ENCODE measurements at regions not wholly inside any gene's neighbourhood (a gene's known extent, or its start where the extent isn't known, plus 50 kb on each side); places are given as distances from the start of the nearest gene placed in this dataset.

DNA sequence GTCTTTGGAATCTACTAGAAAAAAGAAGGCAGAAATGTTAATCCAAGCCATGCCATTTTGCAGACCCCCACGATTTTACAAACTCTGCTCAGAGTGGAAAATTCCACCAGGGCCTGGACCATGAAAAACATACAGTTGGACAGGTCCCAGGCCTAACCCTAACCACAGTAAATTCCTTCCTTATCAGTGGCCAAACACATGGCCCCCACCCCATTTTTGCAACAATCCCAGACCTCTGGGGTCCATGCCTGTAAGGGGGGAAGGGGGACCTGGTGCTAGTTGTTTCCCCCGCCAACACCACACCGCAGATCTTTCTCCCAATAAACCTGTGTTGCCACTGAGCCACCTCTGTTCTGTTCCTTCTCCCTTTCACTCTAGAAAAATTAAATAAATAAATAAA, 1352.7 kb downstream of the AMY1C start:
- ATAC-seq (replicated peaks; ENCODE audit: extremely low read depth, poor library complexity, severe bottlenecking) (no peak), DNase-seq (ENCODE audit: low spot score in 2 of 2) (no peak)
- H3K9me3 Mint-ChIP-seq: no peaks in the 10 kb centered on the region
- H3K4me1 Mint-ChIP-seq: no peaks in the 10 kb centered on the region
- no peaks in the 10 kb centered on the region for H3K27me3 Mint-ChIP-seq
- no peak overlapping the region for H3K4me3 Mint-ChIP-seq
- H3K27ac Mint-ChIP-seq (ENCODE audit: low read depth): no peak overlapping the region
- H3K36me3 Mint-ChIP-seq (ENCODE audit: insufficient read depth): no peaks in the 10 kb centered on the region

DNA sequence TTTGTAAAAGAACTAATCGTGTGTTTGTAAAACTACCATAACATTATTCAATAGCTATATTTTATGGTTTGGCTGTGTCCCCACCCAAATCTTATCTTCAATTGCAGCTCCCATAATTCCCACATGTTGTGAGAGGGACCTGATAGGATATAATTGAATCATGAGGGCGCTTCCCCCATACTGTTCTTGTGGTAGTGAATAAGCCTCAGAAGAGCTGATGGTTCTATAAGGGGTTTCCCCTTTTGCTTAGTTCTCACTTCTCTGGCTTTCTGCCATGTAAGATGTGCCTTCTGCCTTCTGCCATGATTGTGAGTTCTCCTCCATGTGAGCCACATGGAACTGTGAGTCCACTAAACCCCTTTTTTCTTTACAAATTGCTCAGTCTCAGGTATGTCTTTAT, 1372.3 kb downstream of the AMY1C start:
- DNase-seq (ENCODE audit: low spot score in 2 of 2): no peak
- H3K27me3 Mint-ChIP-seq: no peaks in the 10 kb centered on the region
- H3K27ac Mint-ChIP-seq (ENCODE audit: low read depth): no peak overlapping the region
- H3K4me1 Mint-ChIP-seq: no peaks in the 10 kb centered on the region
- no peak overlapping the region for H3K4me3 Mint-ChIP-seq
- no peaks in the 10 kb centered on the region for H3K36me3 Mint-ChIP-seq (ENCODE audit: insufficient read depth)
- no peak for ATAC-seq (replicated peaks; ENCODE audit: extremely low read depth, poor library complexity, severe bottlenecking)
- H3K9me3 Mint-ChIP-seq: no peaks in the 10 kb centered on the region

DNA sequence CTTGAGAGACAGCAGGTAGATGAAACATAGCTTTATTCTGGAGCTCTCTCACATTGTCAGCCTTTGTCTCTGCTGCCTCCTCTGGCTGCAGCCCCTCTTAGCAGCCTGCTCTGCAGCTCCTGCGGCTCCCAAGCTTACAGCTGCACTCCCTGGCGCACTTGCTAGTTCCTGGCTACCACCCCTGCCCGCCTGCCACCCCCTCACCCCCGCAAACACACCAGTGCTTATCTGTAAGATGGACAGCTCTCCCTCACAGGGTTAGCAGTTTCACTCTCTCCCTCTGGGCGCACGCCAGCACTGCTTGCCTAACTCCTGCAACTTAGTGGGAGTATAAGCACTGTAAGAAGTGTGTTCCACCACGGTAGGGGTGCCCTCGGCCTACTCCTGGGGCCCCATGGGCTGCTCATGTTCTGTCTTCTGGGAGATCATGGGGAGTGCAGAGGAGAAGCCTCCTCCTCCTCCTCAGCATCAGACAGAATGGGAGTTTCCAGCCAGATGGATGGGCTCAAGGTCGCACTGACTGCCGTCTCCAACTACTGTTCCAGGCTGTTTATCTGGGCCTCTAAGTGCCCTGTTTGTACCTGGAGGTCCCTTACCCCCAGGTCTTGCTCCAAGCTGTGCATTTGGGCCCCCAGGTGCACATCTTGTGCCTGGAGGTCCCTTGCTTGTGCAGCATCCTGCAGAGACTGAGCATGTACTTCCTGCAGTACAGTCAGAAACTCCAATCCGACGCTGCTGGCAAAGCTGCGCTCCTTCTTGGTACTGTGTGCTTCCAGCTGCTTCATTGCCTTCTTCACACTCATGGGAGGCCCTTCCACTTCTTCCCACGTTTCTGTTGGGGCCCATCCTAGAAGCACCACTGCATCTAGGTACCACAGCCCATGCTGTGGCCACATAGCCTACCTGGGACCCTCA, 1388.1 kb downstream of the AMY1C start:
- Mint-ChIP-seq H3K4me1 (no peaks in the 10 kb centered on the region), H3K4me3 (no peak overlapping the region), H3K36me3 (ENCODE audit: insufficient read depth) (peaks cover 2% of the 10 kb centered on the region), H3K9me3 (peaks cover 21% of the 10 kb centered on the region), H3K27ac (ENCODE audit: low read depth) (no peak overlapping the region), H3K27me3 (no peaks in the 10 kb centered on the region)
- ATAC-seq (replicated peaks; ENCODE audit: extremely low read depth, poor library complexity, severe bottlenecking): no peak
- no peak for DNase-seq (ENCODE audit: low spot score in 2 of 2)

DNA sequence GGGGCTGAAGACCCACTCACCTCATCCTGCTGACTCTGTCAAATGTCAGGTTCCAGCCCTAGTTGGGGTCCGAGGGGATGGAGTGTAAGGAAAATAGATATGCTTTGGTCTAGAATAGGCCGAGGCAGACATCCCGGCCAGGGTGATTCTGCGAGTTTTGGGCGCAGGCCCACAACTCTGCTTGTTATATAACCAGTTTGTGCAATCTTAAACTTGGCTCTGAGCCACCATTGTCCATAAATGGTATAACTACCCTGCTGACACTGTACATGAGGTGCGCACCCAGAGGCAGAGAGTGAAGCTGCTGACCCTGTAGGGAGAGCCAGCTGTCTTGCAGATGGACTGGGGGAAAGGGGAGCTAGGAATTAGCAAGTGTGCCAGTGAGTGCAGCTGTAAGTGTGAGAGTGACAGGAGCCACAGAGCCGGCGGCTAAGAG, 1388.8 kb downstream of the AMY1C start:
- Mint-ChIP-seq H3K27ac (ENCODE audit: low read depth) (no peak overlapping the region), H3K27me3 (no peaks in the 10 kb centered on the region), H3K36me3 (ENCODE audit: insufficient read depth) (peaks cover 2% of the 10 kb centered on the region), H3K4me3 (no peak overlapping the region), H3K9me3 (peaks cover 21% of the 10 kb centered on the region), H3K4me1 (no peaks in the 10 kb centered on the region)
- ATAC-seq (replicated peaks; ENCODE audit: extremely low read depth, poor library complexity, severe bottlenecking) (no peak), DNase-seq (ENCODE audit: low spot score in 2 of 2) (no peak)

DNA sequence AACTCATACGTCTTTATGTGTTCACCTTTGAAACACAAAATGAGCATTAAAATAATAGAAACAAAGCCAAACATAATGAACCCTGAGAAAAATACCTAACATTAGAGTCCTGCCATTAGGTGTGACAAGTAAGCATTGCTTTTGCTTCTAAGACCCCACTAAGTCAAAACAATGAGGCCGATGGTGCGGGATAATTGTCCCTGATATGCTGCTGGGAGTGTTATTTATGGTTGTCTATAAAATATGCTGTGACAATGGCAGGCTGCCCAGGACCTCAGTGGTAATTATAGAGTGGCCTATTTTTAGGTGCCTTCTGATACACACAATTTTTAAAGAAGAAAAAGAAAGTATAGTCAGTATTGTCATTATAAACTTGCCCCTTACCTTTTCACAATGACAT, 1423.1 kb downstream of the AMY1C start:
- Mint-ChIP-seq H3K27me3 (no peaks in the 10 kb centered on the region), H3K4me1 (no peaks in the 10 kb centered on the region), H3K36me3 (ENCODE audit: insufficient read depth) (no peaks in the 10 kb centered on the region), H3K27ac (ENCODE audit: low read depth) (no peak overlapping the region), H3K9me3 (peaks cover 23% of the 10 kb centered on the region), H3K4me3 (no peak overlapping the region)
- ATAC-seq (replicated peaks; ENCODE audit: extremely low read depth, poor library complexity, severe bottlenecking) (no peak), DNase-seq (ENCODE audit: low spot score in 2 of 2) (no peak)

DNA sequence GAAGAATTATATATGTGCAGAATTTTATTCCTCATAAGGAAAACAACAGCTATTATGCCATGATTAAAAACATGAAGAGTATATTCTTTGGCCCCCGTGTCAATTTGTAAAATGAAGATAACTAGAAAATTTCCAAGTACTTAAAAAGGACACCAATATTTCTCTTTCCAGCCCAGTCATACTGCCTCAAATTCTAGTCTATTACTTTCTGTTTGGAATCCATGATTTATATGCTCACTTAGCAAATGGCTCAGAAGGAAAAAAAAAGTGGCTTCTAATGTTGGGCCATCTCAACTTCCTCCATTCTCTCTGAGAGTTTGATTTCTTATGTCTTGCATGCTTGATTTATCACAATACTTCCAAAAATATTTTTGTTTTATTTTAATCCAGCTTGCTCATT, 1431.1 kb downstream of the AMY1C start:
- Mint-ChIP-seq H3K9me3 (peaks cover 12% of the 10 kb centered on the region), H3K4me1 (no peaks in the 10 kb centered on the region), H3K27ac (ENCODE audit: low read depth) (no peak overlapping the region), H3K4me3 (no peak overlapping the region), H3K36me3 (ENCODE audit: insufficient read depth) (no peaks in the 10 kb centered on the region), H3K27me3 (no peaks in the 10 kb centered on the region)
- no peak for DNase-seq (ENCODE audit: low spot score in 2 of 2)
- ATAC-seq (replicated peaks; ENCODE audit: extremely low read depth, poor library complexity, severe bottlenecking): no peak

DNA sequence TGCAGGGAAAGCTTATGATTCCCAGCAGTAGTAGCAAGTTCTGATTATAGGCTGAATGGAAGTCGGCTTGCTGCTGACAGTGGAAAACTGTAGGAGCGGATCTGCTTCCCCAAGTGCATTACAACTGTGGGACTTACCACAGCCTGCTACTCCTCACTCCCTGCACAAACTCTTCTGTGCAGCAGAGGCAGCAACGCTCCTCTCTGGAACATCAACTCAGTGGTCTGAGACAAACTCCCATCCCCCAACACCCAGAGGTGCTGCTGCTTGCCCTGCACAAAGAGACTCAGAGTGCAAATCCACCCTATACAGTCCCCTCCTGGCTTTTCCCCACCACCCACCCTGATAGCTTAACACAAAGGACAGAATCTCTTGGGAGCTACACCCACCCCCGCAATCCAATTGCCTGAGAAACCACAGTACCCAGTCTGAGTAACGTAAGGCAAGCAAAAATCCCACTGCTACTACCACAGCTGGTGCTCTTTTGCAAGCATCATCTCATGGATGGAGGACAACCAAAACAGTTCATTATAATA, 1455.2 kb downstream of the AMY1C start:
- H3K27ac Mint-ChIP-seq (ENCODE audit: low read depth): no peak overlapping the region
- ATAC-seq (replicated peaks; ENCODE audit: extremely low read depth, poor library complexity, severe bottlenecking) (no peak), DNase-seq (ENCODE audit: low spot score in 2 of 2) (no peak)
- no peaks in the 10 kb centered on the region for H3K27me3 Mint-ChIP-seq
- H3K4me3 Mint-ChIP-seq: no peak overlapping the region
- peaks cover 17% of the 10 kb centered on the region for H3K9me3 Mint-ChIP-seq
- H3K4me1 Mint-ChIP-seq: no peaks in the 10 kb centered on the region
- H3K36me3 Mint-ChIP-seq (ENCODE audit: insufficient read depth): peaks cover 2% of the 10 kb centered on the region

DNA sequence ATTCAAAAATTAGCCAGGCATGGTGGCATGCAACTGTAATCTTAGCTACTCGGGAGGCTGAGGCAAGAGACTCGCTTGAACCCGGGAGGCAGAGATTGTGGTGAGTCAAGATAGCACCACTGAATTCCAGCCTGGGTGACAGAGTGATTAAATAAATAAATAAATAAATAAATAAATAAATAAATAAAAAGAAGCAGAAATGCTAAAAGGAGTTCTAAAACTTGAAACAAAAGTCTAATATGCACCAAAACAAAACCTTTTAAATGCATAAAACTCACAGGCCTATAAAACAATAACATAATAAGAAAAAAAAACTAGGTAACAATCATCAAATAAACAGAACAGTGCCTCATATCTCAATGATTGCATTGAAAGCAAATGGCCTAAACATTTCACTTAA, 1458.9 kb downstream of the AMY1C start:
- Mint-ChIP-seq H3K4me3 (no peak overlapping the region), H3K9me3 (peaks cover 31% of the 10 kb centered on the region), H3K36me3 (ENCODE audit: insufficient read depth) (no peaks in the 10 kb centered on the region), H3K4me1 (no peaks in the 10 kb centered on the region), H3K27me3 (no peaks in the 10 kb centered on the region), H3K27ac (ENCODE audit: low read depth) (no peak overlapping the region)
- DNase-seq (ENCODE audit: low spot score in 2 of 2) (no peak), ATAC-seq (replicated peaks; ENCODE audit: extremely low read depth, poor library complexity, severe bottlenecking) (no peak)

DNA sequence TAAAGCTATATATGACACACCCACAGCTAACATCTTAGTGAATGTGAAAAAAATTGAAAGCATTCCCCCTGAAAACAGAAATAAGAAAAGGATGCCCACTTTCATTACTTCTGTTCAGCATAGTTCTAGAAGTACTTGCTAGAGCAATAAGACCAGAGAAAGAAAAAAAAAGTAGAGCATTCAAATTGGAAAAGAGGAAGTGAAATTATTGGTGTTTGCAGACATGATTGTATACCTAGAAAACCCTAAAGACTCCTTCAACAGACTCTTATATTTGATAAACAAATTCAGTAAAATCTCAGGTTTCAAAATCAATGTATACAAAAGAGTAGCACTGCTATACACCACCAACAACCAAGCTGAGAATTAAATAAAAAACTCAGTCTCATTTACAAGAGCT, 1461.0 kb downstream of the AMY1C start:
- Mint-ChIP-seq H3K4me3 (no peak overlapping the region), H3K4me1 (no peaks in the 10 kb centered on the region), H3K27me3 (no peaks in the 10 kb centered on the region), H3K36me3 (ENCODE audit: insufficient read depth) (no peaks in the 10 kb centered on the region), H3K27ac (ENCODE audit: low read depth) (no peak overlapping the region), H3K9me3 (peaks cover 31% of the 10 kb centered on the region)
- no peak for DNase-seq (ENCODE audit: low spot score in 2 of 2)
- no peak for ATAC-seq (replicated peaks; ENCODE audit: extremely low read depth, poor library complexity, severe bottlenecking)

DNA sequence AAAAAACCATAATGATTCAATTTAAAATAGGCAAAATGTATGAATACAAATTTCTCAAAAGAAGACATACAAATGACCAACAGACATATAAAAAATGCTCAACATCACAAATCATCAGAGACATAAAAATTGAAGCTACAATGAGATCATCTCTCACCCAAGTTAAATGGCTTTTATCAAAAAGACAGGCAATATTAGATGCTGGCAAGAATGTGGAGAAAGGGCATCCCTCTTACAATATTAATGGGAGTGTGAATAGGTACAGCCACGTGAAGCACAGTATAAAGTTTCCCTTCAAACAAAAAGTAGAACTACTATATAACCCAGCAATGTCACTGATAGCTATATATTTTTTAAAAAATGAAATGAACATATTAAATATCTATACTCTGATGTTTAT, 1481.7 kb downstream of the AMY1C start:
- ATAC-seq (replicated peaks; ENCODE audit: extremely low read depth, poor library complexity, severe bottlenecking) (no peak), DNase-seq (ENCODE audit: low spot score in 2 of 2) (no peak)
- peaks cover 26% of the 10 kb centered on the region for H3K9me3 Mint-ChIP-seq
- no peaks in the 10 kb centered on the region for H3K36me3 Mint-ChIP-seq (ENCODE audit: insufficient read depth)
- H3K27me3 Mint-ChIP-seq: no peaks in the 10 kb centered on the region
- H3K4me3 Mint-ChIP-seq: no peak overlapping the region
- H3K4me1 Mint-ChIP-seq: no peaks in the 10 kb centered on the region
- no peak overlapping the region for H3K27ac Mint-ChIP-seq (ENCODE audit: low read depth)

DNA sequence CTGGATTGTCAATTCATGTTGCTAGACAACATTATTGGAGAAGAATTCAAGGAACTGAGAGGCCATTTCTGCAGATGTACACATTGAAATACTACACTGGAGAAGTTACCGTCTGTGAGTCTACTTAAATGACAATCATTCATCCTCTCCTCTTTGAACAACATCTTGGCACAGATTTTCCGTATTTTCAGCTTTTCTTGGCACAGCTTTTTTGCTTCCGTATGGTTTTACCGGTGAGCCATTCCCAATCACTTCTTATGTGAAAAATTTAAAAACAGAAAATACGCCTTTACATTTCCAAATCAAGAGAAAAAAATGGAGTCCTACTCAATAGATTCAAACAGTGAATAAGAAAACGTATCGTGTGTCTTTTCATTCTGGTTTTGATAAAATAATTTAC, 1493.7 kb downstream of the AMY1C start:
- no peaks in the 10 kb centered on the region for H3K36me3 Mint-ChIP-seq (ENCODE audit: insufficient read depth)
- H3K9me3 Mint-ChIP-seq: peaks cover 19% of the 10 kb centered on the region
- no peak overlapping the region for H3K27ac Mint-ChIP-seq (ENCODE audit: low read depth)
- no peak for DNase-seq (ENCODE audit: low spot score in 2 of 2)
- ATAC-seq (replicated peaks; ENCODE audit: extremely low read depth, poor library complexity, severe bottlenecking): no peak
- H3K4me3 Mint-ChIP-seq: no peak overlapping the region
- H3K4me1 Mint-ChIP-seq: no peaks in the 10 kb centered on the region
- no peaks in the 10 kb centered on the region for H3K27me3 Mint-ChIP-seq

DNA sequence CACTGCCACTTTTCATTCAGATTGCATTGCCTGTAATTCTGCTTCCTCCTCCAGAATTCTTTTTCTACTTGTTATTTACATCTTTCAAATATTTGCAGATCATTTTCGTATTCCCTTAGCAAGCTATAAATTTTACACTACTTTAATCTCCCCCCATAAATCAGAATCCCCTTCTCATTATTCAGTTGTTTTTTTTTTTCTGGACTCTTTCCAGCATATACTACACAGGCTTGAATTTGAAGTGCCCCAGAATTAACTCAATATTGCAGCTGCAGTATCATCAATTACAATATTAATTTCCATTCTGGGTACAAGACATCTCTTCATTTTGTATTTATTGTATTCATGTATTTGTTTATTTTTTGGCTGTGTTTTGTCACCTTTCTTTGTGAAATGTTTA, 1494.3 kb downstream of the AMY1C start:
- peaks cover 23% of the 10 kb centered on the region for H3K9me3 Mint-ChIP-seq

DNA sequence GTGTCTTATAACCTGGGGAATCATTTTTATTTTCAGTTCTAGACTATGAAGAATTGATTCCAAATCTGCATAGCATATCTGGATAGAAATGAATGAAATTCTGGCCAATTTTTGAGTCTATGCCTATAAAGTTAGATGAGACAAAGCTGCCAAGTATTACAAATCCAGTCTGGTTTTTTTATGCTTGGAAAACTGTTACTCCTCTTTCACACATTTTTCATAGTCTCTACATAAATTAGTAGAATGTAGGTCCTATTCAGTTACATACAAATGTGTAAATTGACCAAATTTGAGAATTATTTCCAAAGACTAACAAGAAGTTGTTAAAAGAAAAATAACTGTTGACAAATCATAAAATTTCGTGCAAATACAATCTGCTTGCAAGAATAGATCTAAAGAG, 1505.2 kb downstream of the AMY1C start:
- Mint-ChIP-seq H3K9me3 (peaks cover 8% of the 10 kb centered on the region), H3K27ac (ENCODE audit: low read depth) (no peak overlapping the region), H3K4me3 (no peak overlapping the region), H3K4me1 (no peaks in the 10 kb centered on the region), H3K36me3 (ENCODE audit: insufficient read depth) (no peaks in the 10 kb centered on the region), H3K27me3 (no peaks in the 10 kb centered on the region)
- ATAC-seq (replicated peaks; ENCODE audit: extremely low read depth, poor library complexity, severe bottlenecking): no peak
- DNase-seq (ENCODE audit: low spot score in 2 of 2): no peak

More for the DNA sequence above, 1494.3 kb downstream of the AMY1C start:
- Mint-ChIP-seq H3K27me3 (no peaks in the 10 kb centered on the region), H3K36me3 (ENCODE audit: insufficient read depth) (no peaks in the 10 kb centered on the region), H3K27ac (ENCODE audit: low read depth) (no peak overlapping the region), H3K4me1 (no peaks in the 10 kb centered on the region), H3K4me3 (no peak overlapping the region)
- ATAC-seq (replicated peaks; ENCODE audit: extremely low read depth, poor library complexity, severe bottlenecking): no peak
- no peak for DNase-seq (ENCODE audit: low spot score in 2 of 2)

Measured in central memory CD8-positive, alpha-beta T cell (primary cell).